Loucy (cell line): ENCODE measurements at regions not wholly inside any gene's neighbourhood (a gene's known extent, or its start where the extent isn't known, plus 50 kb on each side); places are given as distances from the start of the nearest gene placed in this dataset.

Experiments used
- CTCF ChIP-seq: fragments of 200-600 bp; sonication (generic); conservative IDR thresholded peaks from 2 replicates; pipeline ENCODE4 v1.5.1; 2014; ENCODE audit warnings: mild to moderate bottlenecking, antibody characterized with exemption, low read length
- EZH2phosphoT487 ChIP-seq: fragments of 200-600 bp; IDR thresholded peaks from 2 replicates; pipeline ENCODE4 v1.6.1; 2018; ENCODE audit warnings: antibody characterized with exemption, mild to moderate bottlenecking, moderate library complexity, borderline replicate concordance

- no peak for TF ChIP-seq CTCF
- no peak for TF ChIP-seq EZH2phosphoT487
These were observed 87.3 kb upstream of the IRX5 start for GRCh38 chr16:54843424-54843750.
